ENCODE measurements at regions not wholly inside any gene's neighbourhood (a gene's known extent, or its start where the extent isn't known, plus 50 kb on each side); places are given as distances from the start of the nearest gene placed in this dataset.

GRCh38 chr1:67560580-67561255 is 124.3 kb upstream of the GADD45A start:
- no peak for TF ChIP-seq CTCF (IDR thresholded peaks at IDR 0.05)
- no peak for TF ChIP-seq EZH2 (IDR thresholded peaks at IDR 0.05; ENCODE audit: borderline replicate concordance, insufficient read depth, low read depth, low read length, poor library complexity, severe bottlenecking)
